ENCODE measurements at regions not wholly inside any gene's neighbourhood (a gene's known extent, or its start where the extent isn't known, plus 50 kb on each side); places are given as distances from the start of the nearest gene placed in this dataset.

DNA sequence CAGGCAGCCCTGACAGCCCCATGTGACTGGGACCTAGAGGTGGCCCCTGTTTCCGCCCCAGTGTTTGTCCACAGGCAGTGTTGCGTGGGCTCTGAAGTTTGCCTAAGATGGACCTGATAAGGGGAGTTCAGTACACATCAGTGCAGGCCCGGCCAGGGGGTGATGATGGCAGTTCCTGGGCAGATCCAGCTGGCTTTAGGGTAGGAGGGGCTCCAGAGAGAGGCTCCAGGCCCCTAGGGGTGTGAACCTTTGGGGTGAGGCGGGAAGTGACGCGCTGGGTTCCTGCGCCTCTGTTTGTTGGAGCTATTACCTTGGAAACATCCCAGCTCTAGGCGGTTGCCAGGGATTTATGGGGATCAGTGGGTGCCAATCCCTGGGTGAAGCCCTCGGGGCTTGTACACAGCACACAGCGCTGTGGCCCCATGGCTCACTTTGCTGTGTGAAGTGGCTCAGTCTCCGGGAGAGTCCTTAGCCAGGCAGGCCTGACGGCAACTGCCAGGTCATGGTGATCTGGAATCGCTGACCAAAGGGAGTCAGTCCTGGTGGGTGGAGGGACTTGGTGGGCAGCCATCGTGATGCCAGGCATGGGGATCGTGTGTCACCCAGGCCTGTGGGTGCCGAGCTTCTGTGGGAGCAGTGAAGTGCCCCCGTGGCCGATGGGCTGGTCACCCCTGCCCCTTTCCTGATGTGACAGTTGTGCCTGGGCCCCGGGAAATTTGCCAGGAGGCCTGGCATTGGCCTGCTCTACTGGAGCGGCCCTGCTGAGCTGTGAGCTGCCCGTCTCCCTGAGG lies 146.1 kb downstream of the SEC14L1 start (continued):
- TF ChIP-seq, protein P1, sequence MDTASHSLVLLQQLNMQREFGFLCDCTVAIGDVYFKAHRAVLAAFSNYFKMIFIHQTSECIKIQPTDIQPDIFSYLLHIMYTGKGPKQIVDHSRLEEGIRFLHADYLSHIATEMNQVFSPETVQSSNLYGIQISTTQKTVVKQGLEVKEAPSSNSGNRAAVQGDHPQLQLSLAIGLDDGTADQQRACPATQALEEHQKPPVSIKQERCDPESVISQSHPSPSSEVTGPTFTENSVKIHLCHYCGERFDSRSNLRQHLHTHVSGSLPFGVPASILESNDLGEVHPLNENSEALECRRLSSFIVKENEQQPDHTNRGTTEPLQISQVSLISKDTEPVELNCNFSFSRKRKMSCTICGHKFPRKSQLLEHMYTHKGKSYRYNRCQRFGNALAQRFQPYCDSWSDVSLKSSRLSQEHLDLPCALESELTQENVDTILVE (CRISPR knock-in tag; IDR thresholded peaks at IDR 0.05) = peak; percentile 65; the same call in 1 of the 2 replicates
- TF ChIP-seq ZFX (CRISPR knock-in tag; IDR thresholded peaks at IDR 0.05; ENCODE audit: low read depth) = peak; percentile 90
- peak; percentile 87 for TF ChIP-seq NR2C2 (CRISPR knock-in tag; IDR thresholded peaks at IDR 0.05; ENCODE audit: borderline replicate concordance)
- TF ChIP-seq EHMT2 (IDR thresholded peaks at IDR 0.05; ENCODE audit: borderline replicate concordance, low read depth, low read length) = no peak; the same call in 1 of the 2 replicates
- TF ChIP-seq KLF16 (CRISPR knock-in tag; IDR thresholded peaks at IDR 0.05) = peak in 1 of 2 experiments; percentile 98; a peak in 2 of 4 replicates
- TF ChIP-seq, protein P2, sequence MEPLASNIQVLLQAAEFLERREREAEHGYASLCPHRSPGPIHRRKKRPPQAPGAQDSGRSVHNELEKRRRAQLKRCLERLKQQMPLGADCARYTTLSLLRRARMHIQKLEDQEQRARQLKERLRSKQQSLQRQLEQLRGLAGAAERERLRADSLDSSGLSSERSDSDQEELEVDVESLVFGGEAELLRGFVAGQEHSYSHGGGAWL (CRISPR knock-in tag; IDR thresholded peaks at IDR 0.05) = peak; percentile 50; the same call in 1 of the 2 replicates
- peak; percentile 90 for TF ChIP-seq ZNF589 (CRISPR knock-in tag; conservative IDR thresholded peaks at IDR 0.05)
- TF ChIP-seq, protein P3, sequence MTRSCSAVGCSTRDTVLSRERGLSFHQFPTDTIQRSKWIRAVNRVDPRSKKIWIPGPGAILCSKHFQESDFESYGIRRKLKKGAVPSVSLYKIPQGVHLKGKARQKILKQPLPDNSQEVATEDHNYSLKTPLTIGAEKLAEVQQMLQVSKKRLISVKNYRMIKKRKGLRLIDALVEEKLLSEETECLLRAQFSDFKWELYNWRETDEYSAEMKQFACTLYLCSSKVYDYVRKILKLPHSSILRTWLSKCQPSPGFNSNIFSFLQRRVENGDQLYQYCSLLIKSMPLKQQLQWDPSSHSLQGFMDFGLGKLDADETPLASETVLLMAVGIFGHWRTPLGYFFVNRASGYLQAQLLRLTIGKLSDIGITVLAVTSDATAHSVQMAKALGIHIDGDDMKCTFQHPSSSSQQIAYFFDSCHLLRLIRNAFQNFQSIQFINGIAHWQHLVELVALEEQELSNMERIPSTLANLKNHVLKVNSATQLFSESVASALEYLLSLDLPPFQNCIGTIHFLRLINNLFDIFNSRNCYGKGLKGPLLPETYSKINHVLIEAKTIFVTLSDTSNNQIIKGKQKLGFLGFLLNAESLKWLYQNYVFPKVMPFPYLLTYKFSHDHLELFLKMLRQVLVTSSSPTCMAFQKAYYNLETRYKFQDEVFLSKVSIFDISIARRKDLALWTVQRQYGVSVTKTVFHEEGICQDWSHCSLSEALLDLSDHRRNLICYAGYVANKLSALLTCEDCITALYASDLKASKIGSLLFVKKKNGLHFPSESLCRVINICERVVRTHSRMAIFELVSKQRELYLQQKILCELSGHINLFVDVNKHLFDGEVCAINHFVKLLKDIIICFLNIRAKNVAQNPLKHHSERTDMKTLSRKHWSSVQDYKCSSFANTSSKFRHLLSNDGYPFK (CRISPR knock-in tag; IDR thresholded peaks at IDR 0.05; ENCODE audit: borderline replicate concordance) = peak; percentile 69; the same call in 1 of the 2 replicates
- TF ChIP-seq, protein P4, sequence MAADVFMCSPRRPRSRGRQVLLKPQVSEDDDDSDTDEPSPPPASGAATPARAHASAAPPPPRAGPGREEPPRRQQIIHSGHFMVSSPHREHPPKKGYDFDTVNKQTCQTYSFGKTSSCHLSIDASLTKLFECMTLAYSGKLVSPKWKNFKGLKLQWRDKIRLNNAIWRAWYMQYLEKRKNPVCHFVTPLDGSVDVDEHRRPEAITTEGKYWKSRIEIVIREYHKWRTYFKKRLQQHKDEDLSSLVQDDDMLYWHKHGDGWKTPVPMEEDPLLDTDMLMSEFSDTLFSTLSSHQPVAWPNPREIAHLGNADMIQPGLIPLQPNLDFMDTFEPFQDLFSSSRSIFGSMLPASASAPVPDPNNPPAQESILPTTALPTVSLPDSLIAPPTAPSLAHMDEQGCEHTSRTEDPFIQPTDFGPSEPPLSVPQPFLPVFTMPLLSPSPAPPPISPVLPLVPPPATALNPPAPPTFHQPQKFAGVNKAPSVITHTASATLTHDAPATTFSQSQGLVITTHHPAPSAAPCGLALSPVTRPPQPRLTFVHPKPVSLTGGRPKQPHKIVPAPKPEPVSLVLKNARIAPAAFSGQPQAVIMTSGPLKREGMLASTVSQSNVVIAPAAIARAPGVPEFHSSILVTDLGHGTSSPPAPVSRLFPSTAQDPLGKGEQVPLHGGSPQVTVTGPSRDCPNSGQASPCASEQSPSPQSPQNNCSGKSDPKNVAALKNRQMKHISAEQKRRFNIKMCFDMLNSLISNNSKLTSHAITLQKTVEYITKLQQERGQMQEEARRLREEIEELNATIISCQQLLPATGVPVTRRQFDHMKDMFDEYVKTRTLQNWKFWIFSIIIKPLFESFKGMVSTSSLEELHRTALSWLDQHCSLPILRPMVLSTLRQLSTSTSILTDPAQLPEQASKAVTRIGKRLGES (CRISPR knock-in tag; IDR thresholded peaks at IDR 0.05; ENCODE audit: borderline replicate concordance) = peak; percentile 35; the same call in 1 of the 2 replicates
- TF ChIP-seq TSC22D2 (CRISPR knock-in tag; IDR thresholded peaks at IDR 0.05; ENCODE audit: borderline replicate concordance) = peak; percentile 94; the same call in 1 of the 2 replicates
- TF ChIP-seq ERF (CRISPR knock-in tag; IDR thresholded peaks at IDR 0.05) = peak; percentile 99
- TF ChIP-seq ZMAT3 (CRISPR knock-in tag; conservative IDR thresholded peaks at IDR 0.05) = peak; percentile 96
- TF ChIP-seq KDM3A (CRISPR knock-in tag; IDR thresholded peaks at IDR 0.05; ENCODE audit: low read depth) = peak; percentile 97
- no peak for TF ChIP-seq ZNF577 (CRISPR knock-in tag; IDR thresholded peaks at IDR 0.05; ENCODE audit: borderline replicate concordance, low read depth)
- TF ChIP-seq HHEX (CRISPR knock-in tag; IDR thresholded peaks at IDR 0.05) = peak; percentile 79
- TF ChIP-seq, protein P5, sequence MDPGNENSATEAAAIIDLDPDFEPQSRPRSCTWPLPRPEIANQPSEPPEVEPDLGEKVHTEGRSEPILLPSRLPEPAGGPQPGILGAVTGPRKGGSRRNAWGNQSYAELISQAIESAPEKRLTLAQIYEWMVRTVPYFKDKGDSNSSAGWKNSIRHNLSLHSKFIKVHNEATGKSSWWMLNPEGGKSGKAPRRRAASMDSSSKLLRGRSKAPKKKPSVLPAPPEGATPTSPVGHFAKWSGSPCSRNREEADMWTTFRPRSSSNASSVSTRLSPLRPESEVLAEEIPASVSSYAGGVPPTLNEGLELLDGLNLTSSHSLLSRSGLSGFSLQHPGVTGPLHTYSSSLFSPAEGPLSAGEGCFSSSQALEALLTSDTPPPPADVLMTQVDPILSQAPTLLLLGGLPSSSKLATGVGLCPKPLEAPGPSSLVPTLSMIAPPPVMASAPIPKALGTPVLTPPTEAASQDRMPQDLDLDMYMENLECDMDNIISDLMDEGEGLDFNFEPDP (CRISPR knock-in tag; conservative IDR thresholded peaks at IDR 0.05) = peak; percentile 94; the same call in 1 of the 2 replicates

Measured in HepG2 (cell line).